ENCODE measurements at regions not wholly inside any gene's neighbourhood (a gene's known extent, or its start where the extent isn't known, plus 50 kb on each side); places are given as distances from the start of the nearest gene placed in this dataset.

GRCh38 chr6:126640921-126641320, 301.0 kb downstream of the CENPW start:
- TF ChIP-seq PBX3 (IDR thresholded peaks at IDR 0.05; ENCODE audit: insufficient replicate concordance, low read depth, low read length) (no peak), NFIC (IDR thresholded peaks at IDR 0.05; ENCODE audit: low read depth, low read length) (no peak), MEF2A (IDR thresholded peaks at IDR 0.05; ENCODE audit: insufficient read depth, low read depth, low read length) (no peak), CTCF (IDR thresholded peaks at IDR 0.05 in 2 of 3, conservative IDR thresholded peaks at IDR 0.05 in 1 of 3; ENCODE audit: control insufficient read depth in 2 of 3, extremely low read depth in 1 of 3, insufficient read depth in 1 of 3, low read depth in 3 of 3, low read length in 3 of 3) (no peak), ELK1 (IDR thresholded peaks at IDR 0.05; ENCODE audit: low read depth, low read length) (no peak), CEBPB (IDR thresholded peaks at IDR 0.05; ENCODE audit: borderline replicate concordance in 1 of 2, low read depth in 2 of 2, low read length in 2 of 2) (no peak), POLR2A (IDR thresholded peaks at IDR 0.05; ENCODE audit: low read depth, low read length) (no peak), MAX (IDR thresholded peaks at IDR 0.05; ENCODE audit: low read depth, low read length) (no peak), POLR2AphosphoS2 (IDR thresholded peaks at IDR 0.05; ENCODE audit: low read depth, low read length) (no peak)
- TF ChIP-seq, protein P1, sequence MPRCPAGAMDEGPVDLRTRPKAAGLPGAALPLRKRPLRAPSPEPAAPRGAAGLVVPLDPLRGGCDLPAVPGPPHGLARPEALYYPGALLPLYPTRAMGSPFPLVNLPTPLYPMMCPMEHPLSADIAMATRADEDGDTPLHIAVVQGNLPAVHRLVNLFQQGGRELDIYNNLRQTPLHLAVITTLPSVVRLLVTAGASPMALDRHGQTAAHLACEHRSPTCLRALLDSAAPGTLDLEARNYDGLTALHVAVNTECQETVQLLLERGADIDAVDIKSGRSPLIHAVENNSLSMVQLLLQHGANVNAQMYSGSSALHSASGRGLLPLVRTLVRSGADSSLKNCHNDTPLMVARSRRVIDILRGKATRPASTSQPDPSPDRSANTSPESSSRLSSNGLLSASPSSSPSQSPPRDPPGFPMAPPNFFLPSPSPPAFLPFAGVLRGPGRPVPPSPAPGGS (IDR thresholded peaks at IDR 0.05; ENCODE audit: borderline replicate concordance, insufficient read depth, low read depth, low read length, poor library complexity, severe bottlenecking) = no peak

Data from GM12878 (cell line).